Omental fat pad (tissue), 3 donors: ENCODE measurements at regions not wholly inside any gene's neighbourhood (a gene's known extent, or its start where the extent isn't known, plus 50 kb on each side); places are given as distances from the start of the nearest gene placed in this dataset.

Experiments used
- ATAC-seq: fragments of 150-250 bp; one replicate; pipeline ENCODE4 v1.9.1; 2016; ENCODE audit warnings: mild to moderate bottlenecking, moderate library complexity; ENCODE audit not compliant: low FRiP score
- DNase-seq: peaks from one replicate; pipeline ENCODE4 v3.0.0-alpha.2; 2019; ENCODE audit warnings: low spot score
- TF ChIP-seq, protein P1 (sequence below), 3 donors: fragments of 450-650 bp; IDR thresholded peaks; one replicate each; pipeline ENCODE4 v1.5.1; 2016 to 2017; ENCODE audit warnings: antibody characterized with exemption in 3 of 3, mild to moderate bottlenecking in 3 of 3, moderate library complexity in 2 of 3

GRCh38 chr9:105861972-105862371 is 167.6 kb downstream of the TMEM38B start:
- DNase-seq, result no peak
- TF ChIP-seq, protein P1, sequence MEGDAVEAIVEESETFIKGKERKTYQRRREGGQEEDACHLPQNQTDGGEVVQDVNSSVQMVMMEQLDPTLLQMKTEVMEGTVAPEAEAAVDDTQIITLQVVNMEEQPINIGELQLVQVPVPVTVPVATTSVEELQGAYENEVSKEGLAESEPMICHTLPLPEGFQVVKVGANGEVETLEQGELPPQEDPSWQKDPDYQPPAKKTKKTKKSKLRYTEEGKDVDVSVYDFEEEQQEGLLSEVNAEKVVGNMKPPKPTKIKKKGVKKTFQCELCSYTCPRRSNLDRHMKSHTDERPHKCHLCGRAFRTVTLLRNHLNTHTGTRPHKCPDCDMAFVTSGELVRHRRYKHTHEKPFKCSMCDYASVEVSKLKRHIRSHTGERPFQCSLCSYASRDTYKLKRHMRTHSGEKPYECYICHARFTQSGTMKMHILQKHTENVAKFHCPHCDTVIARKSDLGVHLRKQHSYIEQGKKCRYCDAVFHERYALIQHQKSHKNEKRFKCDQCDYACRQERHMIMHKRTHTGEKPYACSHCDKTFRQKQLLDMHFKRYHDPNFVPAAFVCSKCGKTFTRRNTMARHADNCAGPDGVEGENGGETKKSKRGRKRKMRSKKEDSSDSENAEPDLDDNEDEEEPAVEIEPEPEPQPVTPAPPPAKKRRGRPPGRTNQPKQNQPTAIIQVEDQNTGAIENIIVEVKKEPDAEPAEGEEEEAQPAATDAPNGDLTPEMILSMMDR (IDR thresholded peaks at IDR 0.05), result no peak
- ATAC-seq, result no peak

DNA sequence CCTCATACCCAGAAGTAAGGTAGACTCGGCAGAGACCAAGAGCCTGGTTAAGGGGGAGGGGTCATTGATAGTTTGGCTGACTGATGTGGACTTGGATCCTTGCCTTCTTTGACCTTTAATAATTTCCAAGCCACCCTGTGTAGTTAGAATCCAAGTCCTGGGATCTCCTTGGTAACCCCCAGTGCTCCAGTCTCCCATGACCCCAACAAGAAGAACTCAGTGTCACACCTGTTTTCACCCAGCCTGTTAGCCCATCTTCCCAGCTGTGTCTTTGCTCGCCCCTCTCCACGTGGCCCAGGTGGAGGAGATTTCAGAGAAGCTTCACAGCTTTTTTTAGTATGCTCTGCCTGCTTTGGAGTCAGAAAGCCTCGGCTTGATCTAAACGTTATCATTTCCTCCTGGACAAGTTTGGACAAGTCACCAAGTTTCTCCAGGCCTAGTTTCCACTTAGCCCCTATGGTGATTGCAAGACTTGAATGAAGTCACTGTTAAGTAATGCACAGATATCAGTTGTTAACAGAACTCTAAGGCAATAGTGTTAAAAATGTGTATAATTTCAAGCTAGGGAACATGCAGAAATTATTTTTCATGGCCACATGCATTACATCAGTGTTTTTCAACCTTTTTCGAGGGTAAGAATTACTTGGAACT is 170.0 kb downstream of the TMEM38B start:
- TF ChIP-seq, protein P1 (IDR thresholded peaks at IDR 0.05), result no peak
- ATAC-seq (no peak), DNase-seq (no peak)

DNA sequence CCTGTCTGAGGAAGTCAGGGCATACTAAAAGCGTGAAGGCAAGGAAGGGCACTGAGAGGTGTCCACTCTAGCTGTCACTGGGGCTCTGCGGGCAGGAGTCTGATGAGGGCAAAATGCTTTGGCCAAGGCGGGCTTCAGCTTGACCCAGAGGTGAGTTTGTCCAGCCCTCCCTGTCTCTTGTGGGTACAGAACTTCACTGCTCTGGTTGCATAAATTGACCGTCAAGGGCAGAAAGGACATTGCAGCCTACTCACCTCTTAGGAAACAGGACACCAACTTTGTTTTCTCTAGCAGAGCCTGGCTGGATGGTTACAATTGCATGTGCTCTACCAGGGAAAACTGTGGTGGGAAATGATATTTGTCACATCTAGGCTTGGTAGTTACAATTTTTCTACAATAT is 170.9 kb downstream of the TMEM38B start:
- DNase-seq, result no peak
- TF ChIP-seq, protein P1 (IDR thresholded peaks at IDR 0.05), result no peak
- ATAC-seq, result no peak

GRCh38 chr9:105871540-105871939 is 177.2 kb downstream of the TMEM38B start:
- no peak for ATAC-seq
- TF ChIP-seq, protein P1 (IDR thresholded peaks at IDR 0.05), result no peak

GRCh38 chr9:105873801-105874200 is 179.5 kb downstream of the TMEM38B start:
- no peak for ATAC-seq
- TF ChIP-seq, protein P1 (IDR thresholded peaks at IDR 0.05), result no peak
- DNase-seq, result no peak

More at GRCh38 chr9:105871540-105871939, 177.2 kb downstream of the TMEM38B start:
- DNase-seq, result no peak

- TF ChIP-seq, protein P1 (IDR thresholded peaks at IDR 0.05), result no peak
- no peak for ATAC-seq
- no peak for DNase-seq
Observed at GRCh38 chr9:105877721-105878120, 183.4 kb downstream of the TMEM38B start.

DNA sequence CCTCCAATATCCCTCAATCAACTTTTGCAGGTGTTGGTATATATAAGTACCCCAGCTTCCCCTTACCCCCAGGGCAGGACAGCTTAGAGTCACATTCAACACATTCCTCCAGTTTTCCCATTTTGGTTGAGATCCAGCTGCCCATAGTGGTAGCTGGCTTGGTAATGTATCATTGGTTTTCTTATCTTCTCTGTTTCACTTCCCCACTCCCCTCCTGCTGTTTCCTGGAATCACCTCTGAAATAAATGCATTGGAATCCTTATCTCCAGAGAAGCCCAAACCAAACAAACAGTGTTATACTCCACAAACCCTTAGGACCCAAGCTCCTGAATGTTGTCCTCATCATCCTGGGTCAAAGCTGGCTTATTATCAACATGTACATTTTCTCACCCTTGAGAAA is 184.8 kb downstream of the TMEM38B start:
- DNase-seq, result no peak
- TF ChIP-seq, protein P1 (IDR thresholded peaks at IDR 0.05), result no peak
- no peak for ATAC-seq
